CD14-positive monocyte (primary cell): ENCODE measurements at regions not wholly inside any gene's neighbourhood (a gene's known extent, or its start where the extent isn't known, plus 50 kb on each side); places are given as distances from the start of the nearest gene placed in this dataset.

ENCODE experiments used
- DNase-seq, 3 donors: peaks; one replicate each; pipeline ENCODE4 v3.0.0-alpha.2; 2011 to 2022
- H2AFZ ChIP-seq: 2 replicates; pipeline ENCODE4 v1.6.0; 2012; ENCODE audit warnings: mild to moderate bottlenecking, low read depth, low read length, inconsistent platforms; ENCODE audit not compliant: insufficient read depth, poor library complexity, severe bottlenecking
- H3K27ac ChIP-seq, 2 donors: 1 replicate in 1 of 2; 2 replicates in 1 of 2; pipeline ENCODE4 v1.5.1; 2012 to 2013; ENCODE audit warnings: low read length in 2 of 2, control low read depth in 1 of 2, inconsistent platforms in 1 of 2, low read depth in 1 of 2, mild to moderate bottlenecking in 1 of 2
- H3K27me3 ChIP-seq, 2 donors: one replicate each; pipeline versions ENCODE4 v1.6.0 to v1.6.1; 2011 to 2013; ENCODE audit warnings: low read length in 2 of 2; ENCODE audit not compliant: control insufficient read depth in 2 of 2, insufficient read depth in 2 of 2
- H3K36me3 ChIP-seq, 2 donors: replicated peaks in 1 of 2; 1 replicate in 1 of 2; 2 replicates in 1 of 2; pipeline versions ENCODE4 v1.5.1 to v1.6.1; 2012 to 2013; ENCODE audit warnings: low read length in 2 of 2, control low read depth in 1 of 2, inconsistent platforms in 1 of 2, mild to moderate bottlenecking in 1 of 2; ENCODE audit not compliant: insufficient read depth in 2 of 2, control insufficient read depth in 1 of 2
- H3K4me1 ChIP-seq, 2 donors: 1 replicate in 1 of 2; 2 replicates in 1 of 2; pipeline versions ENCODE4 v1.5.1 to v1.6.1; 2012 to 2013; ENCODE audit warnings: low read length in 2 of 2, control low read depth in 1 of 2, inconsistent platforms in 1 of 2, mild to moderate bottlenecking in 1 of 2, moderate library complexity in 1 of 2; ENCODE audit not compliant: insufficient read depth in 2 of 2, control insufficient read depth in 1 of 2
- H3K4me2 ChIP-seq: replicated peaks from 2 replicates; pipeline ENCODE3; 2012; ENCODE audit warnings: low read length, moderate library complexity, mild to moderate bottlenecking; ENCODE audit not compliant: poor library complexity, severe bottlenecking; ENCODE audit errors: extremely low read depth
- H3K4me3 ChIP-seq, 3 experiments: fragments of 200-600 bp in 1 of 3; sonication (generic) in 1 of 3; replicated peaks in 1 of 3; 1 replicate in 2 of 3; 2 replicates in 1 of 3; pipeline ENCODE4 v1.5.1; 2011 to 2013; ENCODE audit warnings: low read length in 3 of 3, mild to moderate bottlenecking in 3 of 3, control low read depth in 2 of 3, low read depth in 2 of 3, inconsistent platforms in 1 of 3, moderate library complexity in 1 of 3
- H3K79me2 ChIP-seq: 2 replicates; pipeline ENCODE4 v1.6.0; 2012; ENCODE audit warnings: mild to moderate bottlenecking, control low read depth, inconsistent platforms, low read length, moderate library complexity; ENCODE audit not compliant: insufficient read depth
- H3K9ac ChIP-seq: 2 replicates; pipeline ENCODE4 v1.6.0; 2017; ENCODE audit warnings: low read length, mild to moderate bottlenecking; ENCODE audit not compliant: insufficient read depth, poor library complexity, severe bottlenecking
- H3K9me3 ChIP-seq, 2 donors: replicated peaks in 1 of 2; 1 replicate in 1 of 2; 2 replicates in 1 of 2; pipeline versions ENCODE4 v1.5.1 to v1.6.1; 2012 to 2013; ENCODE audit warnings: low read length in 2 of 2, control low read depth in 1 of 2; ENCODE audit not compliant: control insufficient read depth in 1 of 2, insufficient read depth in 1 of 2
- H4K20me1 ChIP-seq: 2 replicates; pipeline ENCODE4 v1.6.0; 2012; ENCODE audit warnings: mild to moderate bottlenecking, low read length, control low read depth, moderate library complexity; ENCODE audit not compliant: insufficient read depth
- H3K27ac Mint-ChIP-seq, 7 donors: one replicate each; pipeline ENCODE4 v1.8.0; 2020; ENCODE audit warnings: mild to moderate bottlenecking in 7 of 7, mixed read lengths in 7 of 7, moderate library complexity in 6 of 7, inconsistent platforms in 2 of 7
- H3K27me3 Mint-ChIP-seq, 3 donors: one replicate each; pipeline ENCODE4 v1.8.0; 2021 to 2022; ENCODE audit warnings: low read depth in 3 of 3, mild to moderate bottlenecking in 3 of 3, mixed read lengths in 3 of 3, moderate library complexity in 3 of 3, inconsistent platforms in 1 of 3
- H3K36me3 Mint-ChIP-seq, 2 donors: one replicate each; pipeline ENCODE4 v1.8.0; 2020; ENCODE audit warnings: mixed read lengths in 2 of 2, inconsistent platforms in 1 of 2, mild to moderate bottlenecking in 1 of 2
- H3K4me1 Mint-ChIP-seq: one replicate; pipeline ENCODE4 v1.8.0; 2020; ENCODE audit warnings: mild to moderate bottlenecking, mixed read lengths
- H3K4me3 Mint-ChIP-seq, 2 donors: one replicate each; pipeline ENCODE4 v1.8.0; 2020; ENCODE audit warnings: mild to moderate bottlenecking in 2 of 2, mixed read lengths in 2 of 2, moderate library complexity in 1 of 2
- H3K9me3 Mint-ChIP-seq, 7 donors: one replicate each; pipeline ENCODE4 v1.8.0; 2020 to 2022; ENCODE audit warnings: mixed read lengths in 7 of 7, mild to moderate bottlenecking in 6 of 7, moderate library complexity in 6 of 7, inconsistent platforms in 2 of 7
- CTCF ChIP-seq: fragments of 200-600 bp; IDR thresholded peaks from one replicate; pipeline ENCODE4 v1.8.0; 2022; ENCODE audit warnings: antibody characterized with exemption, mild to moderate bottlenecking
- WGBS: methylation state at CpG from one replicate; pipeline ENCODE4 v1.1.5; 2013; ENCODE audit warnings: missing lambda C conversion rate; ENCODE audit not compliant: insufficient coverage; 5-methylcytosine and 5-hydroxymethylcytosine counted together
- intact Hi-C, 2 donors: fragments of 100-400 bp; cut with micrococcal nuclease; formaldehyde crosslinking; loops; one replicate each; pipeline versions ENCODE4 v1.15.0 to v1.15.1; 2023

GRCh38 chr2:236668531-236668969 lies 98.9 kb downstream of the ACKR3 start:
- peaks cover 0 to 15% (median 9%) of the 10 kb centered on the region in 7 donors for H3K9me3 Mint-ChIP-seq
- H3K9ac ChIP-seq, result no peak overlapping the region
- no peaks in the 10 kb centered on the region for H3K36me3 Mint-ChIP-seq
- no peaks in the 10 kb centered on the region for H3K36me3 ChIP-seq
- H2AFZ ChIP-seq, result no peak overlapping the region
- no peaks in the 10 kb centered on the region for H3K79me2 ChIP-seq
- over 99% methylated on average over 8 of the region's 8 CpGs for WGBS
- H3K4me1 Mint-ChIP-seq, result no peaks in the 10 kb centered on the region
- DNase-seq, result no peak
- peaks cover 12 to 28% (median 18%) of the 10 kb centered on the region in 3 donors for H3K27me3 Mint-ChIP-seq
- no peak overlapping the region for H3K27ac Mint-ChIP-seq
- TF ChIP-seq CTCF, result no peak
- H3K4me3 ChIP-seq, result no peak overlapping the region
- H3K27me3 ChIP-seq, result peaks cover 0 to 4% of the 10 kb centered on the region in 2 donors
- no peak overlapping the region for H3K27ac ChIP-seq
- H3K4me1 ChIP-seq, result no peaks in the 10 kb centered on the region
- no peaks in the 10 kb centered on the region for H4K20me1 ChIP-seq
- H3K9me3 ChIP-seq, result no peaks in the 10 kb centered on the region
- no peak overlapping the region for H3K4me2 ChIP-seq
- intact Hi-C loops, result no loop called here
- no peak overlapping the region for H3K4me3 Mint-ChIP-seq

GRCh38 chr2:236670235-236670620 lies 100.6 kb downstream of the ACKR3 start:
- Histone ChIP-seq H3K9ac (no peak overlapping the region), H2AFZ (no peak overlapping the region), H3K4me3 (no peak overlapping the region), H3K27ac (no peak overlapping the region), H3K4me2 (no peak overlapping the region), H3K9me3 (no peaks in the 10 kb centered on the region), H4K20me1 (no peaks in the 10 kb centered on the region), H3K36me3 (no peaks in the 10 kb centered on the region), H3K79me2 (no peaks in the 10 kb centered on the region), H3K27me3 (peaks cover 0 to 8% of the 10 kb centered on the region in 2 donors), H3K4me1 (no peaks in the 10 kb centered on the region)
- intact Hi-C loops, result no loop called here
- H3K4me1 Mint-ChIP-seq, result no peaks in the 10 kb centered on the region
- H3K4me3 Mint-ChIP-seq, result no peak overlapping the region
- H3K27ac Mint-ChIP-seq, result no peak overlapping the region
- no peak for DNase-seq
- WGBS, result 88% methylated on average over 5 of the region's 6 CpGs
- peaks cover 12 to 27% (median 15%) of the 10 kb centered on the region in 3 donors for H3K27me3 Mint-ChIP-seq
- H3K36me3 Mint-ChIP-seq, result no peaks in the 10 kb centered on the region
- TF ChIP-seq CTCF, result no peak
- H3K9me3 Mint-ChIP-seq, result peaks cover 0 to 15% (median 9%) of the 10 kb centered on the region in 7 donors
